Panc1 (cell line): ENCODE measurements at regions not wholly inside any gene's neighbourhood (a gene's known extent, or its start where the extent isn't known, plus 50 kb on each side); places are given as distances from the start of the nearest gene placed in this dataset.

Source experiments
- ATAC-seq: fragments of 200-7000 bp; cut with Tn5 transposase; 2 replicates; pipeline ENCODE4 v1.9.1; 2020; ENCODE audit warnings: mild to moderate bottlenecking, moderate library complexity
- BruUV-seq: library from RNA; stranded (reverse); fragments of 400-500 nt; replicated peaks from 2 replicates; lab custom pipeline; 2021; lab: Mats Ljungman, UMichigan
- CTCF ChIA-PET: fragments of 300-600 bp; sonication (Branson Sonifier 250); formaldehyde crosslinking; loops from one replicate; lab custom pipeline; 2022; ENCODE audit warnings: antibody characterized with exemption; lab: Charles Lee
- POLR2A ChIA-PET: fragments of 300-600 bp; sonication (Branson Sonifier 250); formaldehyde crosslinking; loops from one replicate; lab custom pipeline; 2022; ENCODE audit warnings: antibody characterized with exemption; lab: Charles Lee
- DNase-seq: peaks from one replicate; pipeline ENCODE4 v3.0.0-alpha.2; 2010; ENCODE audit warnings: low read depth, low spot score
- H3K27ac ChIP-seq: 2 replicates; pipeline ENCODE4 v1.5.1; 2011; ENCODE audit warnings: mild to moderate bottlenecking, low read length, inconsistent platforms
- H3K27me3 ChIP-seq: fragments of 200-500 bp; sonication (Bioruptor generic); 2 replicates; pipeline ENCODE4 v1.6.0; 2014; ENCODE audit warnings: low read length, inconsistent platforms; ENCODE audit not compliant: control insufficient read depth, insufficient read depth
- H3K36me3 ChIP-seq: fragments of 200-500 bp; sonication (Bioruptor generic); 2 replicates; pipeline ENCODE4 v1.5.1; 2014; ENCODE audit warnings: inconsistent platforms, mild to moderate bottlenecking, low read length, moderate library complexity; ENCODE audit not compliant: control insufficient read depth, insufficient read depth
- H3K4me1 ChIP-seq: 2 replicates; pipeline ENCODE4 v1.5.1; 2011; ENCODE audit warnings: inconsistent platforms, mild to moderate bottlenecking, low read length, moderate library complexity; ENCODE audit not compliant: control insufficient read depth, insufficient read depth
- H3K4me3 ChIP-seq, 2 experiments: 2 replicates each; pipeline ENCODE4 v1.5.1; 2011 to 2012; ENCODE audit warnings: low read depth in 2 of 2, low read length in 2 of 2, mild to moderate bottlenecking in 2 of 2, inconsistent platforms in 1 of 2, moderate library complexity in 1 of 2
- H3K9me3 ChIP-seq: fragments of 200-500 bp; sonication (Bioruptor generic); 2 replicates; pipeline ENCODE4 v1.5.1; 2014; ENCODE audit warnings: low read depth, mild to moderate bottlenecking, inconsistent platforms, low read length, moderate library complexity; ENCODE audit not compliant: control insufficient read depth, insufficient read depth
- POLR2AphosphoS5 ChIP-seq: IDR thresholded peaks from 2 replicates; pipeline ENCODE4 v1.6.1; 2012; ENCODE audit warnings: mild to moderate bottlenecking, low read depth, low read length, moderate library complexity
- SIN3A ChIP-seq: IDR thresholded peaks from 2 replicates; pipeline ENCODE4 v1.6.1; 2012; ENCODE audit warnings: low read depth, mild to moderate bottlenecking, low read length, moderate library complexity, borderline replicate concordance; ENCODE audit not compliant: insufficient read depth
- TCF7L2 ChIP-seq: IDR thresholded peaks from 2 replicates; pipeline ENCODE4 v1.6.1; 2011; ENCODE audit warnings: mild to moderate bottlenecking, low read depth, low read length, inconsistent platforms
- in situ Hi-C: cut with HindIII; loops from 2 replicates; pipeline ENCODE4 v1.10.0; 2016; ENCODE audit warnings: low sequenced_read_pairs, low pct_unique_long_range_greater_than_20kb
- intact Hi-C: fragments of 100-400 bp; cut with micrococcal nuclease; formaldehyde crosslinking; loops from one replicate; pipeline ENCODE4 v1.10.0; 2022; ENCODE audit not compliant: unreplicated experiment
- TF ChIP-seq, protein P1 (sequence below), 2 experiments: IDR thresholded peaks; 2 replicates each; pipeline ENCODE4 v1.6.1; 2011 to 2012; ENCODE audit warnings: low read depth in 2 of 2, control low read depth in 1 of 2, low read length in 1 of 2, mild to moderate bottlenecking in 1 of 2, moderate library complexity in 1 of 2; ENCODE audit not compliant: insufficient read depth in 1 of 2
- TF ChIP-seq, protein P2 (sequence below): fragments of 450-650 bp; IDR thresholded peaks from 2 replicates; pipeline ENCODE4 v1.5.1; 2017; ENCODE audit warnings: mild to moderate bottlenecking

DNA sequence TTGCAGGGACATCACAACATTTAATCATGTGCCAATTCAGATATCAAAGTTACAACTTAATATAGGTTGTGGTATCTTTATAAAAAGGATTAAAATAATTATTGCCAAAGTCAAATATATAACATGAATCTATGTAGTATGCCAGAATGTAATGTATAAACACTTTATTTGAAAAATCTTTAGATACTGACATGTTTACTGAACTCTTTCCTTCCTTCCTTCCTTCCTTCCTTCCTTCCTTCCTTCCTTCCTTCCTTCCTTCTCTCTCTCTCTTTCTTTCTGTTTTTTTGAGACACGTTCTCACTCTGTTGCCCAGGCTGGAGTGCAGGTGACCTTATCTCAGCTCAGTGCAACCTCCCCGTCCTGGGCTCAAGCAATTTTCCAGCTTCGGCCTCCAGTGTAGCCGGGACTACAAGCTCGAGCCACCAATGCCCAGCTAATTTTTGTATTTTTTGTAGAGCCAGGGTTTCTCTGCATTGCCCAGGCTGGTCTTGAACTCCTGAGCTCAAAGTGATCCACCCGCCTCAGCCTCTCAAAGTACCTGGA, 496.8 kb upstream of the CITED2 start:
- intact Hi-C loops: no loop called here
- Histone ChIP-seq H3K36me3 (no peaks in the 10 kb centered on the region), H3K4me1 (no peaks in the 10 kb centered on the region; the same call in 1 of the 2 replicates), H3K27me3 (no peaks in the 10 kb centered on the region), H3K9me3 (no peaks in the 10 kb centered on the region), H3K4me3 (no peak overlapping the region), H3K27ac (no peak overlapping the region)
- no TSS peak for BruUV-seq
- in situ Hi-C loops: no loop called here
- DNase-seq (no peak), ATAC-seq (no peak)
- no peak for TF ChIP-seq TCF7L2
- TF ChIP-seq, protein P1, sequence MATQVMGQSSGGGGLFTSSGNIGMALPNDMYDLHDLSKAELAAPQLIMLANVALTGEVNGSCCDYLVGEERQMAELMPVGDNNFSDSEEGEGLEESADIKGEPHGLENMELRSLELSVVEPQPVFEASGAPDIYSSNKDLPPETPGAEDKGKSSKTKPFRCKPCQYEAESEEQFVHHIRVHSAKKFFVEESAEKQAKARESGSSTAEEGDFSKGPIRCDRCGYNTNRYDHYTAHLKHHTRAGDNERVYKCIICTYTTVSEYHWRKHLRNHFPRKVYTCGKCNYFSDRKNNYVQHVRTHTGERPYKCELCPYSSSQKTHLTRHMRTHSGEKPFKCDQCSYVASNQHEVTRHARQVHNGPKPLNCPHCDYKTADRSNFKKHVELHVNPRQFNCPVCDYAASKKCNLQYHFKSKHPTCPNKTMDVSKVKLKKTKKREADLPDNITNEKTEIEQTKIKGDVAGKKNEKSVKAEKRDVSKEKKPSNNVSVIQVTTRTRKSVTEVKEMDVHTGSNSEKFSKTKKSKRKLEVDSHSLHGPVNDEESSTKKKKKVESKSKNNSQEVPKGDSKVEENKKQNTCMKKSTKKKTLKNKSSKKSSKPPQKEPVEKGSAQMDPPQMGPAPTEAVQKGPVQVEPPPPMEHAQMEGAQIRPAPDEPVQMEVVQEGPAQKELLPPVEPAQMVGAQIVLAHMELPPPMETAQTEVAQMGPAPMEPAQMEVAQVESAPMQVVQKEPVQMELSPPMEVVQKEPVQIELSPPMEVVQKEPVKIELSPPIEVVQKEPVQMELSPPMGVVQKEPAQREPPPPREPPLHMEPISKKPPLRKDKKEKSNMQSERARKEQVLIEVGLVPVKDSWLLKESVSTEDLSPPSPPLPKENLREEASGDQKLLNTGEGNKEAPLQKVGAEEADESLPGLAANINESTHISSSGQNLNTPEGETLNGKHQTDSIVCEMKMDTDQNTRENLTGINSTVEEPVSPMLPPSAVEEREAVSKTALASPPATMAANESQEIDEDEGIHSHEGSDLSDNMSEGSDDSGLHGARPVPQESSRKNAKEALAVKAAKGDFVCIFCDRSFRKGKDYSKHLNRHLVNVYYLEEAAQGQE (IDR thresholded peaks at IDR 0.05; ENCODE audit: insufficient read depth in 1 of 2, low read depth in 2 of 2, low read length in 1 of 2): no peak
- TF ChIP-seq, protein P2, sequence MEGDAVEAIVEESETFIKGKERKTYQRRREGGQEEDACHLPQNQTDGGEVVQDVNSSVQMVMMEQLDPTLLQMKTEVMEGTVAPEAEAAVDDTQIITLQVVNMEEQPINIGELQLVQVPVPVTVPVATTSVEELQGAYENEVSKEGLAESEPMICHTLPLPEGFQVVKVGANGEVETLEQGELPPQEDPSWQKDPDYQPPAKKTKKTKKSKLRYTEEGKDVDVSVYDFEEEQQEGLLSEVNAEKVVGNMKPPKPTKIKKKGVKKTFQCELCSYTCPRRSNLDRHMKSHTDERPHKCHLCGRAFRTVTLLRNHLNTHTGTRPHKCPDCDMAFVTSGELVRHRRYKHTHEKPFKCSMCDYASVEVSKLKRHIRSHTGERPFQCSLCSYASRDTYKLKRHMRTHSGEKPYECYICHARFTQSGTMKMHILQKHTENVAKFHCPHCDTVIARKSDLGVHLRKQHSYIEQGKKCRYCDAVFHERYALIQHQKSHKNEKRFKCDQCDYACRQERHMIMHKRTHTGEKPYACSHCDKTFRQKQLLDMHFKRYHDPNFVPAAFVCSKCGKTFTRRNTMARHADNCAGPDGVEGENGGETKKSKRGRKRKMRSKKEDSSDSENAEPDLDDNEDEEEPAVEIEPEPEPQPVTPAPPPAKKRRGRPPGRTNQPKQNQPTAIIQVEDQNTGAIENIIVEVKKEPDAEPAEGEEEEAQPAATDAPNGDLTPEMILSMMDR: no peak
- TF ChIP-seq SIN3A: no peak
- TF ChIP-seq POLR2AphosphoS5: no peak
- ChIA-PET POLR2A (no interaction called here), CTCF (no interaction called here)

DNA sequence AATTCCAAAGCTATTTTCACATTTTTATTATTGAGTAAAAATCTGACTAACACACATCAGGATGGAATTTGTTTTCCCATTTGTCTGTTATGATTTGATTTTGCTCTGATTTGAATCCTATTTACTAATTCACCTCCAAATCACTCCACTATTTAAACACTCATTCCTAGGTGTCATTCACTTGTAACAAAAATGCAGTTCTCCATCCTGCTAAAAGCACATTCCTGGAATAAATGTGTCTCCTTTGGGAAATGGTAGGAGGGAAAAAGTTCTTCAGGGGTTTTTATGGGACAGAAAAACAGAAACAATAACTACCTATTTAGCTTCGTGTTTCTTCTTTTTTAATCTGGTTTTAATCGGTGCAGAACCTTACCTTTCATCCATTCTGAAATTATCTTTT, 494.1 kb upstream of the CITED2 start:
- Histone ChIP-seq H3K4me3 (no peak overlapping the region), H3K4me1 (no peaks in the 10 kb centered on the region; the same call in 1 of the 2 replicates), H3K9me3 (no peaks in the 10 kb centered on the region), H3K36me3 (no peaks in the 10 kb centered on the region), H3K27ac (peak overlapping the region; percentile 67; the same call in 1 of the 2 replicates), H3K27me3 (no peaks in the 10 kb centered on the region)
- intact Hi-C loops (no loop called here), in situ Hi-C loops (no loop called here)
- DNase-seq (no peak), ATAC-seq (no peak)
- ChIA-PET POLR2A (no interaction called here), CTCF (no interaction called here)
- BruUV-seq: no TSS peak
- no peak for TF ChIP-seq POLR2AphosphoS5
- no peak for TF ChIP-seq TCF7L2
- TF ChIP-seq, protein P2: no peak
- TF ChIP-seq, protein P1 (IDR thresholded peaks at IDR 0.05; ENCODE audit: insufficient read depth in 1 of 2, low read depth in 2 of 2, low read length in 1 of 2): no peak
- TF ChIP-seq SIN3A: no peak
